ENCODE measurements at regions not wholly inside any gene's neighbourhood (a gene's known extent, or its start where the extent isn't known, plus 50 kb on each side); places are given as distances from the start of the nearest gene placed in this dataset.

- no peak for DNase-seq (ENCODE audit: low read depth in 2 of 2)
Measured at GRCh38 chr22:49549256-49550140, 278.2 kb downstream of the BRD1 start.

GRCh38 chr22:49548356-49549202, 279.1 kb downstream of the BRD1 start:
- DNase-seq (ENCODE audit: low read depth in 2 of 2): no peak

- no peak for DNase-seq (ENCODE audit: low read depth in 2 of 2)
Measured at GRCh38 chr22:49547751-49548239, 279.9 kb downstream of the BRD1 start.

- DNase-seq (ENCODE audit: low read depth in 2 of 2): no peak
Measured at GRCh38 chr22:49546811-49547585, 280.7 kb downstream of the BRD1 start.

DNA sequence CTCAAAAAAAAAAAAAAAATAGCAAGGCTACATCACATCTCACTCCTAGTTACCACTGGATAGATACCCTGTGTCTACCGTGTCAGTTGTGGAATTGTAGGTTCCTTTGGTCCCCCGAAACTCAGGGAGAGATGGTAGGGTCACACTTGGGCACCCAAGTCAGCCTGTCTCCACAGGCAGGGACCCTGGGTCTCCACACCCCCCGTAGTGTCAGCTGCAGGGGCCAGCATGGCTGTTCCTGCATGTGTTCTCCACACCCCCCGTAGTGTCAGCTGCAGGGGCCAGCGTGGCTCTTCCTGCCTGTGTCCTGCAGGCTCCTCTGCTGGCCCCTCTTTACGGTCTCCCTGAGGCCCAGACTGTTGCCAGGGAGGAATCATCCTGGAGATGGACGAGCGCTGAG, 282.1 kb downstream of the BRD1 start:
- no peak for DNase-seq (ENCODE audit: low read depth in 2 of 2)

- DNase-seq (ENCODE audit: low read depth in 2 of 2): no peak
Measured at GRCh38 chr22:49544286-49544685, 283.4 kb downstream of the BRD1 start.

DNA sequence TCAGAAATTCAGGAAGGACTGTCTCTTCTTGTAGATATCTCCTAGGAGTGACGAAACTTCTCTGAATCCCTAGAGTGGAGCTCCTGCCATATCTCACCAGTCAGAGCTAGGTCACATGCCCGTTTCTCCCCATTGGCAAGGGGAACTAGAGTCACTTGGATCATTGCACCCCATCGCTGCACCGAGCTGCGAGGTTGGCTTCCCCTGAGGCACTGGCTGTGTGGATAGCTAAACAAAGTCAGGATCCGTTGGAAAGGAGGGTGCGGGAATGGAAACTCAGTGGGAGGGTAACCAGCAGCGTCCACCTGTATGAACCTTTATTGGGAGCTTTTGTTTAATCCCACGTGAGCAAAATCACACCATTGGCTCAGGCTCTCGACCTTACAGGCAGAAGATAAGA, 283.8 kb downstream of the BRD1 start:
- no peak for DNase-seq (ENCODE audit: low read depth in 2 of 2)

DNA sequence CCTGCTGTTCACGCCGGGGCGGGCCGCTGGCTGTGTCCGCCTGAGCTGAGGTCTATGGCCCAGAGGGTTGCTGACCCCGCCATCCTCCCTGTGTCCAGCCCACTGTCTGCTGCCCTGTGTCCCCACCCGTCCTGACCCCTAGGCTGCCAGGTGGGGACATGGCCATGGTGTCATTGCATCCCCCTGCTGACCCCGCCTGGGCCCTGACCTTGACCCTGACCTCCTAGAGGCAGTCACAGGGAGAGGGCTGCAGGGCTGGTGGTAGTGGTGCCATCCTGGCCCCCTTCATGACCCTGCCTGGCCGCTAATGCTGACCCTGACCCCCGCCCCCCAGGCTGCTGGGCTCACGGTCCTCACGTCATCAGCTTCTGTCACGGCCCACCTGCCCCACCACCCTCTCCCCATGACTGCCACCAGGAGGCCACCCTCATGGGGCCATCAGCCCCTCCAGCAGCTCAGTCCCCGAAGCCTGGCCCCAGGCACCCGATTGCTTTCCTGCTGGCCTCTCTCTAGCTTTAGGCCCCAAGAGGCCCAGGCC, 285.9 kb downstream of the BRD1 start:
- no peak for DNase-seq (ENCODE audit: low read depth in 2 of 2)

DNA sequence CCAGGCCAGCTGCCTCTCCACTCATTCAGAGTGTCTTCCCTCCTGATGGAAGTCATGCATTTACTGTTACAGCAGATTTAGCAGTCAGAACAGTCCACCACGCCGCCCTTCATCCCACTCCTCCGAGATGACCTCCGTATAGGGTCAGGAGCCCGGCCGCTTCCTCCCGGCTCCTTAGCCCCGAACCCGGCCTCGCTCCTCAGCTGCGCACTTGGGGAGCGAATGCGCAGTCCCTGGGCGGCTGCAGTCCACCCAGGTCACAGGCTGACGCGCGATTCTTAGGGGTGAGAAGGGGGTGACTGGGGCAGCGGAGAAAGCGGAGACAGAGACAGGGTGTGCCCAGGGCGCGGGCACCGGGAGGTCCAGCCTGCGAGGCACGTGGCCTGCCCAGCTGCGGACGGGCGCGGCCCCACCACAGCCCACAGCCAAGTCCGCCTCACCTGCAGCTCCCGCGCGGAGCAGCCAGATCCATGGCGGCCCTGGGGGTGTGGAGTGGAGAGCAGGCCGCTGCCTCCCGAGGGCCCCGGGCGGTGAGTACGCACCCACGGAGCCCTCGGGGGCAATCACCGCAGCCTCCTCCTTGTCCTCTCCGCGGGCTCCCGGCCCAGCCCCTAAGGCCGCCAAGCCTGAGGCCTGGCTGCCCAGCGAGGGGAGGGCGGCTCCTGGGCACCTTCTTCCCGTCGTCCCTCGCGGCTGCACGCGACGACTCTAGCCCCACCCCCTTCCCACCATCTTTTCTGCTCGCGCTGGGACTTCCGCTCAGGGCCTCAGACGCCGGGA, 286.6 kb downstream of the BRD1 start:
- no peak for DNase-seq (ENCODE audit: low read depth in 2 of 2)

- no peak for DNase-seq (ENCODE audit: low read depth in 2 of 2)
Measured at GRCh38 chr22:49540084-49540912, 287.4 kb downstream of the BRD1 start.

DNA sequence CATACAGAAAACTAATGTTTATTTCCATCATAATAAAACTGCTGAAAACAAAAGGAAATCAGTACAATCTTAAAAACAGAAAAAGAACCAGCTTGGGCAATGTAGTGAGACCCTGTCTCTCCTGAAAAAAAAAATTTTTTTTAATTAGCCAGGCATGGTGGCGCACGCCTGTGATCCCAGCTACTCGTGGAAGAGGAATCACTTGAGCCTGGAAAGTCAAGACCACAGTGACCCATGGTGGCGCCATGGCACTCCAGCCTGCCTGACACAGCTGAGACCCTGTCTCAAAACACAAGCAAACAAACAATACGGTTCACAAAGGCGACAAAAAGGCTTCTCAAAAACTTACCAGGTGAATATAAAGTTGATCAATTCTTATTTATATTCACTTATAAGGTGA, 289.7 kb downstream of the BRD1 start:
- DNase-seq (ENCODE audit: low read depth in 2 of 2): no peak

DNA sequence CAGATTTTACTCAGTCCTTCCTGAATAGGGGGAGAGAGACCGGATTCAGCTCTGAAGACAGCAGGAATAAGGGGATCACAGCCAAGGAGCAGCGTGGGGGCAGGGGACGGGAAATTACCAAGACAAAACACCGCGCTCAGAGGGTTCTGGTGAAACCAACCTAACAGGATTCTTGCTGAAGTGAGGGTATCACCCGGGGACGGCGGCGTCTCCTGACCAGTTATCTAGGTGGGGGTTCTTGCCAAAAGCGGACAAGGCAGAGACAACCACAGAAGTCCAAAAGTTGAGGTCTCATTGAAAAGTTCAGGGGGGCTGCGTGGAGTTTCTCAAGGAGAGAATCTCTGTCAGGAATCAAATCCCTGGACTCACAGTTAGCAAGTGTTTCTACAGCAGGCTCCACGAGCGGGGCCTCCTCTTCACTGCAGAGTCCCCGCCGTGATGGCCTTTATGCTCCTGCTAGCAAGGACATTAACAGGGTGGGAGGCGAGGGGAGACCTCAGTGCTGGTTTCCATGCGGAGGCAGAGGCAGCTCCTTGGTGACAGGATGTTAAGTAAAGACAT, 291.0 kb downstream of the BRD1 start:
- no peak for DNase-seq (ENCODE audit: low read depth in 2 of 2)

GRCh38 chr22:49535527-49536125, 292.0 kb downstream of the BRD1 start:
- no peak for DNase-seq (ENCODE audit: low read depth in 2 of 2)

GRCh38 chr22:49535126-49535525, 292.5 kb downstream of the BRD1 start:
- no peak for DNase-seq (ENCODE audit: low read depth in 2 of 2)

GRCh38 chr22:49534386-49534785, 293.3 kb downstream of the BRD1 start:
- no peak for DNase-seq (ENCODE audit: low read depth in 2 of 2)

GRCh38 chr22:49533886-49534285, 293.8 kb downstream of the BRD1 start:
- DNase-seq (ENCODE audit: low read depth in 2 of 2): no peak

DNA sequence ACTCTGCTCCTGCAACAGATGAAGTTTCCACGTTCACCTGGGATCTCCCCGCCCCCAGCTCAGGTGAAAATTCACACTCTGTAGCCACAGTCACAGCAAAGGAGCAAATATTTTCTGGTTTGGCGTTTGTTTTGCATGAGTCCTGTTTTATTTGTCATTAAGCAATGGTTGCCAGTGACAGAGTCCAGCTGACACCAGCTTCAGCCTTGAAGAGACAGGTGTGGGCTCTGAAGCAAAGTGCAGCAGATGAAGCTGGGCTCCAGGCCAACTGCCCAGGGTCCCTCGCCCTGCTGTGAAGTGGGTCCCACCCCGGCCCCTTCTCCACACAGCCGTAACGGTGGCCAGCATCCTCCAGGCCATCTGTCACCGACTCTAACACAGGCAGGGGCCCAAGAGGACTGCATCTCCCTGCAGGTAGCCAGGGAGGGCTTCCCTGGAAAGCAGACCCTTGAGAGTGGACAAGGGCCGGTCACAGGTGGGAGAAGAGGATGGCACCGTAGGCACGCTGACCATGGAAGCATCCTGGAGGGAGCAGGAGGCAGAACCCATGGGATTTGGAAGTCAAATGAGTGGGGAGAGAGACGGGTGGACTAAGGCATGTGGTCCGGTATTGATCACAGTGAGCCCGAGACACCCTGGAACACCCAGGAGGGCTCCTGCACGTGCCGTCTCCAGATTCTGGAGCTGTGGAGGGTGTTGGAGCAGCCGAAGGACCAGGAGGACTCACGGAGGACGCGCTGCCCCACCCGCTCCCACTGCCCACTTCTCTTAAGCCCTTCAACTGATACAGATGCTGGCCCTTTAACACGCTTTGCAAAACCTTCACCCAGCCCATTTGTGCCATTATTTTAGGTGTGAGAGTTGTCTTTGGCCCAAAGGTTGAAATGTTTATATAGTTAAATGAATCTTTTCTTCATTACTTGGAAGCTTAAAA, 294.5 kb downstream of the BRD1 start:
- no peak for DNase-seq (ENCODE audit: low read depth in 2 of 2)

- DNase-seq (ENCODE audit: low read depth in 2 of 2): no peak
Measured at GRCh38 chr22:49531368-49531791, 296.3 kb downstream of the BRD1 start.
